ENCODE measurements at regions not wholly inside any gene's neighbourhood (a gene's known extent, or its start where the extent isn't known, plus 50 kb on each side); places are given as distances from the start of the nearest gene placed in this dataset.
"Not testable (repeated sequence)": the region's sequence is repeated elsewhere in the genome, so short reads cannot be mapped to it uniquely, and the experiment has no call there.

DNA sequence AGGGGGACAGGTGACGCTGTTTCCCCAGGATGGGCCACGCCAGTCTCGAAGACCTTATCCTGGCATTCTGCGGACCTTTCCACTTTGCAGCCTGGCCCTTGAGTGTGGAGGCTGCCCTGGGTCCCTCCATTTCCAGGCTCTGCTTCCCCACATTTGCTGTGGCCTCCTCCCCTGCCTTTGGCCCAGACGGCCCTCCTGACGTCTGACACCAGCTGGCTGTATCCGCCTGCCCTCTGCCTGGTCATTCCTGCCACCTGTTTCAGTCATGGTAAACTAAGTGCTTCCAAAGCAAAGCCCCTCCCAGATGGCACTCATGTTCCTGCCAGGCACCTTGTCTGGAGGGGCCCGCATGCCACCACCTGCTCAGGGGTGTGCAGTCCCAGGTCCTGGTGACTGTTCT is 95.1 kb downstream of the ASB1 start:
- DNase-seq, result no peak

- no peak for DNase-seq
Observed at GRCh38 chr2:238523158-238524110, 96.7 kb downstream of the ASB1 start.

DNA sequence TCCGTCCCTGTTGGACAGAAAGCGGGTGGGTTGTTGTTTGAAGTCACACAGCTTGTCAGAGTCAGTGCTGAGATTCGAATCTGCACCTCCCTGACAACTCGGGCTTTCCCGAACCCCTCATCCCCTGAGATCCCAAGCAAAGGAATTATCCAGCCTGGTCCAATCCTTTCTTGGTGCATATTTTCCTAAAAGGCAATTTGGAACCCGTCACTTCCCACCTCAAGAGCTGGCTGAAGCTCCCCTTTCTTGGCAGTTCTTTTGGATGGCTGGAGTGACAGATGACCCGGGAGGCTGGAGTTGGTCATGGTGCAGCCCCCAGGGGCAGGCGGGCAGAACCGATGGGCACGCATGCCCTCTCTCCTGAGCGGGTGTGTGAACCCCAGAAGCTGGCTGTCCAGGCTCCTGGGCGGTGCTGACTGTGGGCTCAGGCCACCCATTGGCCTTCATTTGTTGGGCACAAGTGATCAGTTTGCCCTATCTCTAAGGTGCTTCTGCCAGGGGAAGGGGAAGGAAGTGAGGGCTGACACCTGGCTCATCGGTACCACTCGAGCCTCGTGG is 97.8 kb downstream of the ASB1 start:
- no peak for DNase-seq

DNA sequence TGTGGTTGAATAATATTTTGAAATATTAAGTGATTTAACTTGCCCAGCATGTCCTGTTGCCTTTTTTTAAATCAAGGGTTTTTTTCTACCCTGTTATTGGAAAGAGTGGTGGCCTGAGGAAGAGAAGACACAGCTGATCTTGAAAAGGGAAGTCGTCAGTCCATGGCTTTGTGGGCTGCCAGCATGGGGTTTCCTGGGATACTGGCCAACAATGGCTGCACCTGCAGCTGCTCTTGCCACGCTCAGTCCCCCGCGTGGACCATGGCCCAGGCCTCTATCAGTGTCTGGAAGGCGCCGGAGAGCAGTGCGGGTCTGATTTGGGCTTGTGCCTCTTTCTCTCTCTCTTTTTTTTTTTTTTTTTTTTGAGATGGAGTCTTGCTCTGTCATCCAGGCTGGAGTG is 99.3 kb downstream of the ASB1 start:
- no peak for DNase-seq

DNA sequence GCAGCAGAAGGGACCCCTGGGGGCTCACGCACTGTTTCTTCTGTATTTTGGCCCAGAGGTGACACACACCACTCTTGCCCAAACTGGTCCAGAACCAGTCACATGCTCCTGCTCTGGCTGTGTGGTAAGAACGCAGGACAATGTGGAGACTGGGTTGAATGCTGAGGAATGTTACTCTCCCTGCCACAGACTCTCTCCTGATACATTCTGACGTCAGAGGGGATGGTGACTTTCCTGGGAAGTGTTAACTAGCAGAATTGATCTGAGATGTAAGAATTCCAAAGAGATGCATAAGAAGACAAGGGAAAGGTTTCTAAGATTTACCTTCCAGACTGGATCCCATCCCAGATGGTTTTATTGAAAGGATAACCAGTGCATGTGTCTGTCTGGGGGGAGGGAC is 100.8 kb downstream of the ASB1 start:
- no peak for DNase-seq

DNA sequence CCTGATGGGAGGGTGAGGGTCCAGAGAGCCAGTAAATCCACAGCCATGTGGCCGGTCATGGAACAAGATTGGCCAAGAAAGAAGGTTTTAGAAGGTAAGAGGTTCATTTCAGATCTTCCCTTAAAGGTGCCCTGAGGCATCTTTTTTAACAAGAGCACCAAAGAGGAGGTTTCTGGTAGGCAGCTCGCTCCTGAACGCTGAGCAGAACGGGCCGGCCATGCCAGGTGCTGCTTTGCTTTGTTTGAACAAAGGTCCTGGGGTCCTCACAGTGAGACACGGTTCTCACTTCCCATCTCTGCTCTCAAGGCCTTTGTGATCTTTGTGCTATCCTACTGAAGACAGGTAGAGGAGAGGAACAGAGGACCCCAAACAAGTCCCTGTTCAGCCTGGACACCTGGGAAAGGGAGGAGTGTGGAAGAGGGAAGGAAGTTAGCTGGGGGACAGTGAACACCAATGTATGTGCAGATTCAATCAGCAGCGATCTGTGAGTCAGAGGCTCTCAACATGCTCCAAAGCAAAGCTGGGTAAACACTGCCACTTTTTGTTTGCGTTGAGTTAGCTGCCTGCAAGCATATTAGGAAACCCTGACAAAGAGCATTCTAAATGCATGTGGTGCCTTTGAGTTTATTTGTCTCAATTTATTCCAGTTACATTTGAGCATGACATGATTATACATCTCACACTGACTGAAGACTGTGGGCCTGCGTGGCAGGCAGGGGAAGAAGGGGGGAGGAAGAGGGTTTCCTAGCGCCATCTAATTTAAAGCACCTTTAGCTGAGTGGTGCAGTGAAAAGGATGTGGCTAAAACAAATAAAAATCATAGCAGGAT is 102.4 kb downstream of the ASB1 start:
- no peak for DNase-seq

- not testable (repeated sequence) for DNase-seq
Observed at GRCh38 chr2:238531017-238531645, 104.4 kb downstream of the ASB1 start.

DNA sequence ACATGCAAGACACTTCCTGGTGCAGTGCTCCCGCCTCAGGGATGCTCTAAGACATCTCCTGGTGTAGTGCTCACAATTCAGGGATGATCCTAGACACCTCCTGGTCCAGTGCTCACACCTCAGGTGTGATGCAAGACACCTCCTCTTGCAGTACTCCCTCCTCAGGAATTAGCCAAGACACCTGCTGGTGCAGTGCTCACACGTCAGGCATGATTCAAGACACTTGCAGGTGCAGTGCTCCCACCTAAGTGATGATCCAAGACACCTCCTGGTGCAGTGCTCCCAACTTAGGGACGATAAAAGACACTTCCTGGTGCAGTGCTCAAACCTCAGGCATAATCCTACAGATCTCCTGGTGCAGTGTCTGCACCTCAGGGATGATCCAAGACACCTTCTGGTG is 117.0 kb downstream of the ASB1 start:
- not testable (repeated sequence) for DNase-seq

DNA sequence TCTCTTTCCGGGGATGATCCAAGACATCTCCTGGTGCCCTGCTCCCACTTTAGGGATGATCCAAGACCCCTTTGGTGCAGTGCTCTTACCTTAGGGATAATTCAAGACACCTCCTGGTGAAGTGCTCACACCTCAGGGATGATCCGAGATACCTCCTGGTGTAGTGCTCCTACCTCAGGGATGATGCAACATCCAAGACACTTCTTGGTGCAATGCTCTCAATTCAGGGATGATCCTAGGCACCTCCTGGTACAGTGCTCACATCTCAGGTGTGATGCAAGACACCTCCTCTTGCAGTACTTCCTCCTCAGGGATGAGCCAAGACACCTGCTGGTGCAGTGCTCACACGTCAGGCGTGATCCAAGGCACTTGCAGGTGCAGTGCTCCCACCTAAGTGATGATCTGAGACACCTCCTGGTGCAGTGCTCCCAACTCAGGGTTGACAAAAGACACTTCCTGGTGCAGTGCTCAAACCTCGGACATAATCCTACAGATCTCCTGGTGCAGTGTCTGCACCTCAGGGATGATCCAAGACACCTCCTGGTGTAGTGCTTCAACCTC is 122.3 kb downstream of the ASB1 start:
- DNase-seq, result no peak

GRCh38 chr2:238549866-238550265 is 123.1 kb downstream of the ASB1 start:
- no peak for DNase-seq

- DNase-seq, result no peak
Observed at GRCh38 chr2:238551091-238551490, 124.4 kb downstream of the ASB1 start.

- no peak for DNase-seq
Observed at GRCh38 chr2:238552226-238552625, 125.5 kb downstream of the ASB1 start.

DNA sequence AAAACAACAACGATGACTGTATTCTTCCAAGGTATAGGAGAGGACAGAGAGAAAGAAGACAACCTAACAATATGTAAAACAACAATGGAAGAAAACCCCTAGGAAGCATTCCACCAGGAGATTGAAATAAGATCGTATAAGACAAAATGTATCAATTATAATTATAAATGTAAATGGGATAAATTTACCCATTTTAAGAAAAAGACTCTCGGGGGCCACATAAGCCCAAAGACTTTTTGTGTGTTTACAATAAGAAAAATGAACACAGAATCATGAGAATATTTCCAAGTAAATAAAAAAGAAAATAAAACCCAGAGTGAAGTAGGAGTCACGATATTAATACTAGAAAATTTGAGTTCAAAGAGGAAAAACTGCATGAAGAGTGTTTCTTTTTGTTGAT is 126.4 kb downstream of the ASB1 start:
- DNase-seq, result no peak

DNA sequence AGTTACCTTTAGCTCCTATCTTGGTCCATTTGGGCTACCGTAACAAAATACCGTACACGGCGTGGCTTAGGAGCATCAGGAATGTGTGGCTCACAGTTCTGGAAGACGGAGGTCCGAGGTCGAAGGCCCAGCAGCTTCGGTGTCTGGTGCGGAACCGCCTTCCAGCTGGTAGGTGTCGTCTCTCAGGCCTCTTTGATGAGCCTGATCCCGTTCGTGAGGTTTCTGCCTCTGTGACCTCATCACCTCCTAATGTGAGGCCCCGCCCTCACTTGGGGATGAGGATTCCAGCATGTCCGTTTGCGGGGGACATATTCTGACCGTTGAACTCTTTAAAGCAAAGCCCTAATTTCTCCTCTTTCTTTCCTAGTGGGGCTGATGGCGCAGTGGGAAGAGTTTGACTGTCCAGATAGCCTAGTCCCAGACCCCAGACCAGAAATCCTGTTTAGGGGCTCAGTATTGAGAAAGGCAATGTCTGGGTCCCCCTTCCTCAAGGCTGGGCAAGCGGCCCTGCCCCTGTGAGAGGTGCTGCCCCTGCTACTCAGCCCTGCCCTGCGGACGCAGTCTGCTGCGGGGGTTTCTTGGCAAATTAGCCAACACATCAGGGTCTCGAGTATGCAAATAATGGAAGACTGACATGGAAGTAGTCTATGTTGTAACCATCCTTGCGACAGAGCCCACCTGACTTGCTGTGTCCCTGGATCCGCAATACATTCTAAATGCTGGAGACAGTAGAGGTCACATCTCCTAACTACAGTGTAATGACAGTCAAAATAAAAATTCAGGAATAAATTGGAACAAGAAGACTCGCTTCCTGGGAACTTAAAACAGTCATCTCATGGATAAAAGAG is 128.0 kb downstream of the ASB1 start:
- no peak for DNase-seq

GRCh38 chr2:238555786-238556542 is 129.2 kb downstream of the ASB1 start:
- DNase-seq, result no peak

DNA sequence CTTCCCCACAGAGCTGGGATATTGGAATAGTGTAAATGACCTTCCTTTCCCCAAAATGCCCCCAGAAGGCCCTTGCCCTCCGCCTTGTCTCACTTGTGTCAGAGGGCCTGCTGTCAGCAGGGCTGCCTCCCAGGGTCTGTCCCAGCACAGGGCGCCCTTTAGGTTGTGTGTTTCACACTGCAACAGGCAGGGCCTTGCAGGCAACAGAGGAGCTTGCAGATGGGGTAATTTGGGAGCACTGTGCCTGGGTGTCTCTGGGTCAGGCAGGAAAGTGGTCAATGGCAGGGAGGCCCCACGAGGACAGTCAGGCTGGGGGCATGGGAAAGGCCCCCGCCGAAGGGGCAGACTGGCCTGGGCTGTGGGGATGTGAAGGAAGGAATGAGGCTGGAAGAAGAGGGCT is 130.7 kb downstream of the ASB1 start:
- no peak for DNase-seq

DNA sequence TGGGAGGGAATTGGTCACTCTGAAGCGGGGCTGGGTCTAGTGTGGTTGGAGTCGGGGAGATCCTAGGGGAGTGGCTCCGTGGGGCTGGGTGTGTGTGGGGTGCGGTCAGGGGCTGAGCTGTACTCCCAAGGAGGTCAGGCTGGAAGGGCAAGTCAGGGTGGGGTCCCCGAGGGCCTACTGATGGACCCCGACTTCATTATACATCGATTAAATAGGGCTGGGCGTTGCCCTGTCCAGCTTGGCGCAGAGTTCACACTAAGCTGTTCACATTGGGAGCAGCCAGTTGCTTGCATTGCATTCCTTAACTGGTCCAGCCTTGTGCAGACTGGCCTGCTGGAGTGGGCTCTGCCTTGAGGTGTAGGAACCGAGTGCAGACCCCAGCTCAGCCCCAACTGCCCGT is 131.2 kb downstream of the ASB1 start:
- DNase-seq, result no peak

- no peak for DNase-seq
Observed at GRCh38 chr2:238558456-238559099, 131.9 kb downstream of the ASB1 start.

GRCh38 chr2:238560234-238560633 is 133.5 kb downstream of the ASB1 start:
- no peak for DNase-seq

DNA sequence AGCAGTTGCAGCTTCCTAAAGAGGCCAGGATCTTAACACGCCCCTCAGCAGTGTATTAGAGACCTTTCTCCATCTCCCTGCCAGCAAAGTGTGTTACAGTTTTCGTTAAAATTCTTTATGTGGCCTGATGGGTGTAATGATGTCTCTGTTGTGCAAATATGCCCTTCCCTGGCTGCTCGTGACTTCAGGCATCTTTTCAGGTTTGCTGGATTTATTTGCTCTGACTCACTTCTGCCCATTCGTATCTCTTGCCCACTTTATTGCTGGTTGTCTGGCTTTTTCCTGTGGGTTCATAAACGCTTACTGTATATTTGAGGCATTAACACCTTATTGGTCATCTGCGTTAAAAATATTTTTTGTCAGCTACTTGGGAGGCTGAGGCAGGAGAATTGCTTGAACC is 134.5 kb downstream of the ASB1 start:
- no peak for DNase-seq

- DNase-seq, result no peak
Observed at GRCh38 chr2:238562446-238562845, 135.7 kb downstream of the ASB1 start.

All from activated gamma-delta T cell treated with Interleukin-2 at 50 U/mL for 16 hours (primary cell).